HEK293 (cell line): ENCODE measurements at regions not wholly inside any gene's neighbourhood (a gene's known extent, or its start where the extent isn't known, plus 50 kb on each side); places are given as distances from the start of the nearest gene placed in this dataset.

ENCODE experiments used
- CTCF ChIA-PET: fragments of 350-600 bp; formaldehyde crosslinking; extraction: SDS; loops from one replicate; lab custom pipeline; 2021; ENCODE audit warnings: antibody characterized with exemption; lab: Yijun Ruan, JAX
- POLR2A ChIA-PET: fragments of 300-600 bp; formaldehyde crosslinking; extraction: SDS; loops from one replicate; lab custom pipeline; 2020; ENCODE audit warnings: antibody characterized with exemption, inconsistent platforms; lab: Yijun Ruan, JAX
- H3K27ac ChIP-seq: fragments of 200-500 bp; sonication (Bioruptor generic); 2 replicates; pipeline ENCODE4 v1.5.1; 2014; ENCODE audit warnings: low read depth, low read length, control low read depth, inconsistent platforms; ENCODE audit errors: extremely low read depth
- H3K36me3 ChIP-seq, 2 experiments: fragments of 200-500 bp in 1 of 2; sonication (Bioruptor generic) in 1 of 2; 1 replicate in 1 of 2; 2 replicates in 1 of 2; pipeline ENCODE4 v1.5.1; 2014 to 2017; ENCODE audit warnings: inconsistent platforms in 2 of 2, low read length in 2 of 2; ENCODE audit not compliant: control insufficient read depth in 2 of 2, insufficient read depth in 1 of 2
- H3K4me1 ChIP-seq: fragments of 200-500 bp; sonication (Bioruptor generic); 2 replicates; pipeline ENCODE4 v1.5.1; 2014; ENCODE audit warnings: mild to moderate bottlenecking, low read length, inconsistent platforms; ENCODE audit not compliant: control insufficient read depth, insufficient read depth
- H3K4me3 ChIP-seq: 2 replicates; pipeline ENCODE4 v1.5.1; 2011; ENCODE audit warnings: low read depth, mild to moderate bottlenecking, control low read depth, low read length, moderate library complexity
- H3K9me3 ChIP-seq: fragments of 200-500 bp; sonication (Bioruptor generic); 2 replicates; pipeline ENCODE4 v1.5.1; 2014; ENCODE audit warnings: low read depth, low read length, inconsistent platforms; ENCODE audit not compliant: control insufficient read depth, insufficient read depth
- AEBP2 ChIP-seq: fragments of 450-650 bp; formaldehyde crosslinking; IDR thresholded peaks from 2 replicates; pipeline ENCODE4 v1.5.1; 2016; ENCODE audit warnings: missing biosample characterization, missing genetic modification characterization, borderline replicate concordance
- EGR2 ChIP-seq: fragments of 450-650 bp; formaldehyde crosslinking; IDR thresholded peaks from 2 replicates; pipeline ENCODE4 v1.5.1; 2016; ENCODE audit warnings: low read depth, missing biosample characterization, missing genetic modification characterization
- GFI1B ChIP-seq: fragments of 450-650 bp; formaldehyde crosslinking; IDR thresholded peaks from 2 replicates; pipeline ENCODE4 v1.5.1; 2016; ENCODE audit warnings: missing biosample characterization, missing genetic modification characterization
- GLIS1 ChIP-seq: fragments of 450-650 bp; formaldehyde crosslinking; IDR thresholded peaks from 2 replicates; pipeline ENCODE4 v1.5.1; 2016; ENCODE audit warnings: missing biosample characterization, missing genetic modification characterization
- HIC1 ChIP-seq: fragments of 450-650 bp; formaldehyde crosslinking; IDR thresholded peaks from 2 replicates; pipeline ENCODE4 v1.5.1; 2016; ENCODE audit warnings: missing biosample characterization, missing genetic modification characterization
- KLF7 ChIP-seq: fragments of 450-650 bp; formaldehyde crosslinking; IDR thresholded peaks from 2 replicates; pipeline ENCODE4 v1.5.1; 2016; ENCODE audit warnings: missing biosample characterization, missing genetic modification characterization, borderline replicate concordance
- KLF8 ChIP-seq: fragments of 450-650 bp; formaldehyde crosslinking; IDR thresholded peaks from 2 replicates; pipeline ENCODE4 v1.5.1; 2016; ENCODE audit warnings: missing biosample characterization, missing genetic modification characterization
- PATZ1 ChIP-seq: fragments of 450-650 bp; formaldehyde crosslinking; IDR thresholded peaks from 2 replicates; pipeline ENCODE4 v1.5.1; 2016; ENCODE audit warnings: missing biosample characterization, missing genetic modification characterization
- PBX3 ChIP-seq: sonication (generic); formaldehyde crosslinking; IDR thresholded peaks from 2 replicates; pipeline ENCODE4 v1.8.1; 2022; ENCODE audit warnings: mild to moderate bottlenecking, moderate library complexity, missing genetic modification reagents
- TRIM28 ChIP-seq: IDR thresholded peaks from 2 replicates; pipeline ENCODE4 v1.6.1; 2011; ENCODE audit warnings: low read length, control low read depth, borderline replicate concordance
- ZBTB1 ChIP-seq: fragments of 450-650 bp; formaldehyde crosslinking; IDR thresholded peaks from 2 replicates; pipeline ENCODE4 v1.5.1; 2016; ENCODE audit warnings: missing biosample characterization, missing genetic modification characterization
- ZBTB17 ChIP-seq: fragments of 450-650 bp; formaldehyde crosslinking; IDR thresholded peaks from 2 replicates; pipeline ENCODE4 v1.5.1; 2016; ENCODE audit warnings: missing biosample characterization, missing genetic modification characterization
- ZBTB6 ChIP-seq: fragments of 450-650 bp; formaldehyde crosslinking; IDR thresholded peaks from 2 replicates; pipeline ENCODE4 v1.5.1; 2017; ENCODE audit warnings: missing biosample characterization, missing genetic modification characterization
- ZBTB8A ChIP-seq: fragments of 450-650 bp; formaldehyde crosslinking; IDR thresholded peaks from 2 replicates; pipeline ENCODE4 v1.5.1; 2016; ENCODE audit warnings: missing biosample characterization, missing genetic modification characterization
- ZNF10 ChIP-seq: fragments of 450-650 bp; formaldehyde crosslinking; IDR thresholded peaks from 2 replicates; pipeline ENCODE4 v1.5.1; 2017; ENCODE audit warnings: missing biosample characterization, missing genetic modification characterization
- ZNF133 ChIP-seq: fragments of 450-650 bp; formaldehyde crosslinking; IDR thresholded peaks from 2 replicates; pipeline ENCODE4 v1.5.1; 2016; ENCODE audit warnings: missing biosample characterization, missing genetic modification characterization
- ZNF214 ChIP-seq: fragments of 450-650 bp; formaldehyde crosslinking; IDR thresholded peaks from 2 replicates; pipeline ENCODE4 v1.5.1; 2017; ENCODE audit warnings: missing biosample characterization, mild to moderate bottlenecking, missing genetic modification characterization, borderline replicate concordance
- ZNF221 ChIP-seq: fragments of 450-650 bp; formaldehyde crosslinking; IDR thresholded peaks from 2 replicates; pipeline ENCODE4 v1.5.1; 2017; ENCODE audit warnings: missing biosample characterization, missing genetic modification characterization, borderline replicate concordance
- ZNF23 ChIP-seq: fragments of 450-650 bp; formaldehyde crosslinking; IDR thresholded peaks from 2 replicates; pipeline ENCODE4 v1.5.1; 2016; ENCODE audit warnings: missing biosample characterization, missing genetic modification characterization, borderline replicate concordance
- ZNF335 ChIP-seq: fragments of 450-650 bp; formaldehyde crosslinking; conservative IDR thresholded peaks from 2 replicates; pipeline ENCODE4 v1.5.1; 2016; ENCODE audit warnings: missing biosample characterization, missing genetic modification characterization
- ZNF423 ChIP-seq: fragments of 450-650 bp; formaldehyde crosslinking; IDR thresholded peaks from 2 replicates; pipeline ENCODE4 v1.5.1; 2016; ENCODE audit warnings: missing biosample characterization, missing genetic modification characterization
- ZNF48 ChIP-seq: fragments of 450-650 bp; formaldehyde crosslinking; IDR thresholded peaks from 2 replicates; pipeline ENCODE4 v1.5.1; 2016; ENCODE audit warnings: missing biosample characterization, missing genetic modification characterization
- ZNF555 ChIP-seq: fragments of 450-650 bp; formaldehyde crosslinking; conservative IDR thresholded peaks from 2 replicates; pipeline ENCODE4 v1.5.1; 2017; ENCODE audit warnings: missing biosample characterization, mild to moderate bottlenecking, missing genetic modification characterization, inconsistent platforms
- ZNF585B ChIP-seq: fragments of 450-650 bp; formaldehyde crosslinking; IDR thresholded peaks from 2 replicates; pipeline ENCODE4 v1.5.1; 2016; ENCODE audit warnings: missing biosample characterization, missing genetic modification characterization
- ZNF654 ChIP-seq: fragments of 450-650 bp; formaldehyde crosslinking; IDR thresholded peaks from 2 replicates; pipeline ENCODE4 v1.5.1; 2016; ENCODE audit warnings: low read depth, missing biosample characterization, missing genetic modification characterization
- ZNF658 ChIP-seq: fragments of 450-650 bp; formaldehyde crosslinking; IDR thresholded peaks from 2 replicates; pipeline ENCODE4; 2016; ENCODE audit warnings: missing biosample characterization, missing genetic modification characterization
- ZNF660 ChIP-seq: fragments of 450-650 bp; IDR thresholded peaks from 2 replicates; pipeline ENCODE4 v1.5.1; 2018; ENCODE audit warnings: missing biosample characterization, mild to moderate bottlenecking, missing genetic modification characterization
- ZNF747 ChIP-seq: fragments of 450-650 bp; formaldehyde crosslinking; IDR thresholded peaks from 2 replicates; pipeline ENCODE4 v1.5.1; 2016; ENCODE audit warnings: missing biosample characterization, missing genetic modification characterization
- ZNF768 ChIP-seq: fragments of 450-650 bp; formaldehyde crosslinking; IDR thresholded peaks from 2 replicates; pipeline ENCODE4 v1.5.1; 2018; ENCODE audit warnings: missing biosample characterization, mild to moderate bottlenecking, missing genetic modification characterization

- no peak for TF ChIP-seq GFI1B (tag by site-specific recombination)
- TF ChIP-seq ZBTB1 (tag by site-specific recombination): no peak
- no peak for TF ChIP-seq ZNF747 (tag by site-specific recombination)
- TF ChIP-seq GLIS1: no peak
- no peak for TF ChIP-seq PBX3 (CRISPR knock-in tag)
- no peak for TF ChIP-seq EGR2 (tag by site-specific recombination)
- TF ChIP-seq ZNF221: no peak
- TF ChIP-seq ZNF658 (tag by site-specific recombination): no peak
Measured at GRCh38 chr12:118582863-118583262, 206.5 kb downstream of the SUDS3 start (continued).

GRCh38 chr12:118586433-118586832 lies 210.1 kb downstream of the SUDS3 start:
- no peaks in the 10 kb centered on the region for H3K36me3 ChIP-seq
- H3K9me3 ChIP-seq: no peaks in the 10 kb centered on the region
- no peak for TF ChIP-seq HIC1 (tag by site-specific recombination)
- TF ChIP-seq ZNF214 (tag by site-specific recombination): no peak
- TF ChIP-seq ZBTB8A (tag by site-specific recombination): no peak
- TF ChIP-seq AEBP2 (tag by site-specific recombination): no peak
- no peak for TF ChIP-seq ZNF585B (tag by site-specific recombination)
- TF ChIP-seq ZNF423 (tag by site-specific recombination): no peak
- TF ChIP-seq ZNF768 (tag by site-specific recombination): no peak
- ChIA-PET POLR2A (no interaction called here), CTCF (interaction anchor here (0.5 kb wide), 1 partner anchor 921 kb away, joined by 4 read pairs; no protein-coding TSS in a partner anchor)
- H3K4me1 ChIP-seq: no peaks in the 10 kb centered on the region
- no peak overlapping the region for H3K27ac ChIP-seq
- H3K4me3 ChIP-seq: no peak overlapping the region

GRCh38 chr12:118589162-118589561 lies 212.8 kb downstream of the SUDS3 start:
- Histone ChIP-seq H3K36me3 (no peaks in the 10 kb centered on the region), H3K4me1 (no peaks in the 10 kb centered on the region), H3K4me3 (no peak overlapping the region), H3K27ac (no peak overlapping the region), H3K9me3 (no peaks in the 10 kb centered on the region)
- CTCF ChIA-PET: no interaction called here
- POLR2A ChIA-PET: no interaction called here
- TF ChIP-seq ZNF335 (tag by site-specific recombination) (no peak), ZNF654 (tag by site-specific recombination) (no peak), PATZ1 (tag by site-specific recombination) (no peak), ZNF133 (tag by site-specific recombination) (no peak), ZNF23 (tag by site-specific recombination) (no peak), ZBTB17 (tag by site-specific recombination) (no peak), ZBTB6 (tag by site-specific recombination) (no peak), ZNF48 (no peak), KLF8 (tag by site-specific recombination) (no peak), ZNF660 (tag by site-specific recombination) (no peak), ZNF10 (tag by site-specific recombination) (no peak), KLF7 (tag by site-specific recombination) (no peak), TRIM28 (no peak), ZNF555 (tag by site-specific recombination) (no peak), GLIS1 (no peak)
